ENCODE measurements at regions not wholly inside any gene's neighbourhood (a gene's known extent, or its start where the extent isn't known, plus 50 kb on each side); places are given as distances from the start of the nearest gene placed in this dataset.

DNA sequence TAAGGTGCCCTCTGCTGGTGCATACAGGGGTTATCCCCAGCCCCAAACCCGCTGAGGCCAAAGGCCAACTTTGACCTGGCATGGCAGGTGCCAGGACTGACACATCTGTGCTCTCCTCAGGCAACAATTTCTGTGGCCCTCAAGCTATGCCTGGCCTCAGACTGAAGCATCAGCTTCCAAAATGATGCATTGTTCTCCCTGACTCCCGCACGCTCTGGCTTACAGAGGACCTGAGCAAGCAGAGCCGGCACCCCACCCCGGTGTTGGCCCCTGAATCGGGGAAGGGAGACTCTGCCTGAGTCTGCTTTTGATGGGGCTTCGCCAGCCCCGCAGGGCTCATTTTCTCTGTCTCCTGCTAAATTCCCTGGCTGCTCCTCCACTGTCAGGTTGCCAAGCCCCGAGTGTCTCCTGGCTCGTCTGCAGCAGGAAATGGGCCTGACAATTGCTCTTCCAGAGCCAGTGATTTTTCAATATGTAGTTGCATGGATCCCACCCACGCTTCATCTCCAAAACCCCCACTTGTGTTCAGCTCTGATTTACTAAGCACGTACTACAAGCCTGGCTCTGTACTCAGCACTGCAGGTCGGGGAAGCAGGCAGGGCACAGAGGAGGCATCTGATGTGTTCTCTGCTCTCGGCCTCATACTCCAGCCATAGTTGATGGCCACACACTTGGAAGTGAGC lies 126.1 kb downstream of the SLC38A6 start:
- no peaks in the 10 kb centered on the region for H3K4me1 ChIP-seq
- no peak overlapping the region for H3K4me2 ChIP-seq (ENCODE audit: low read length)
- H3K36me3 ChIP-seq (ENCODE audit: control insufficient read depth, insufficient read depth, low read length) = no peaks in the 10 kb centered on the region
- H2AFZ ChIP-seq = no peak overlapping the region
- TF ChIP-seq, protein P1, sequence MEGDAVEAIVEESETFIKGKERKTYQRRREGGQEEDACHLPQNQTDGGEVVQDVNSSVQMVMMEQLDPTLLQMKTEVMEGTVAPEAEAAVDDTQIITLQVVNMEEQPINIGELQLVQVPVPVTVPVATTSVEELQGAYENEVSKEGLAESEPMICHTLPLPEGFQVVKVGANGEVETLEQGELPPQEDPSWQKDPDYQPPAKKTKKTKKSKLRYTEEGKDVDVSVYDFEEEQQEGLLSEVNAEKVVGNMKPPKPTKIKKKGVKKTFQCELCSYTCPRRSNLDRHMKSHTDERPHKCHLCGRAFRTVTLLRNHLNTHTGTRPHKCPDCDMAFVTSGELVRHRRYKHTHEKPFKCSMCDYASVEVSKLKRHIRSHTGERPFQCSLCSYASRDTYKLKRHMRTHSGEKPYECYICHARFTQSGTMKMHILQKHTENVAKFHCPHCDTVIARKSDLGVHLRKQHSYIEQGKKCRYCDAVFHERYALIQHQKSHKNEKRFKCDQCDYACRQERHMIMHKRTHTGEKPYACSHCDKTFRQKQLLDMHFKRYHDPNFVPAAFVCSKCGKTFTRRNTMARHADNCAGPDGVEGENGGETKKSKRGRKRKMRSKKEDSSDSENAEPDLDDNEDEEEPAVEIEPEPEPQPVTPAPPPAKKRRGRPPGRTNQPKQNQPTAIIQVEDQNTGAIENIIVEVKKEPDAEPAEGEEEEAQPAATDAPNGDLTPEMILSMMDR (IDR thresholded peaks at IDR 0.05) = no peak
- H3K4me3 ChIP-seq (ENCODE audit: low read depth, low read length) = no peak overlapping the region
- H3K27ac ChIP-seq = no peak overlapping the region
- H3K27me3 ChIP-seq (ENCODE audit: control insufficient read depth, insufficient read depth, low read length) = no peaks in the 10 kb centered on the region
- H3K79me2 ChIP-seq = no peaks in the 10 kb centered on the region
- no peaks in the 10 kb centered on the region for H3K9me3 ChIP-seq (ENCODE audit: control insufficient read depth, low read length)
- no peak overlapping the region for H3K9ac ChIP-seq

DNA sequence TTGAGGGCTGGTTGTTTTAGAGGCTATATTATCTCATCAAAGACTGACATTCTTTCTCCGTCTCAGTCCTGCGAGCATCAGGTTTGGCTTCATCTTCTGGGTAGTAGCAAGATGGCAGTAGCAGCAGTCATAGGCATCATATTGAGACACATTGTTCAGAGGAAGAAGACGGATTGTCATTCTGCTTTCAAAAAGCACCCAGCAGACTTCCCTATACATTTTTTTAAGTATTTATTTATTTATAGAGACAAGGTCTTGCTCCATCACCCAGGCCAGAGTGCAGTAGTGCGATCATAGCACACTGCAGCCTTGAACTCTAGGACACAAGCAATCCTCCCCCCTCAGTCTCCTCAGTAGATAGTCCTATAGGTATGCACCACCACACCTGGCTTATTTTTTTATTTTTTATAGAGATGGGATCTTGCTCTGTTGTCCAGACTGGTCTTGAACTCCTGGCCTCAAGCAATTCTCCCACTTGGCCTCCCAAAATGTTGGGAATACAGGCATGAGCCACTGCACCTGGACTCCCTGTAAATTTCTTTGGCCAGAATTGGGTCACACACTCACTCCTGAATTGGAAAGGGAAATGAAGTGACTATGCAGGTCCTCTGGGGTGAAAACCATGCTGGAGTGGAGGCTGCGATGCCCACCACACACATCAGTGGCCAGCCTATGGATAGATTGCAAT lies 125.4 kb downstream of the SLC38A6 start:
- Histone ChIP-seq H3K79me2 (no peaks in the 10 kb centered on the region), H3K9ac (no peak overlapping the region), H3K27me3 (ENCODE audit: control insufficient read depth, insufficient read depth, low read length) (no peaks in the 10 kb centered on the region), H3K4me3 (ENCODE audit: low read depth, low read length) (no peak overlapping the region), H3K27ac (no peak overlapping the region), H3K4me1 (peaks cover 3% of the 10 kb centered on the region), H2AFZ (no peak overlapping the region), H3K9me3 (ENCODE audit: control insufficient read depth, low read length) (no peaks in the 10 kb centered on the region), H3K36me3 (ENCODE audit: control insufficient read depth, insufficient read depth, low read length) (no peaks in the 10 kb centered on the region), H3K4me2 (ENCODE audit: low read length) (no peak overlapping the region)
- TF ChIP-seq, protein P1 (IDR thresholded peaks at IDR 0.05) = no peak

DNA sequence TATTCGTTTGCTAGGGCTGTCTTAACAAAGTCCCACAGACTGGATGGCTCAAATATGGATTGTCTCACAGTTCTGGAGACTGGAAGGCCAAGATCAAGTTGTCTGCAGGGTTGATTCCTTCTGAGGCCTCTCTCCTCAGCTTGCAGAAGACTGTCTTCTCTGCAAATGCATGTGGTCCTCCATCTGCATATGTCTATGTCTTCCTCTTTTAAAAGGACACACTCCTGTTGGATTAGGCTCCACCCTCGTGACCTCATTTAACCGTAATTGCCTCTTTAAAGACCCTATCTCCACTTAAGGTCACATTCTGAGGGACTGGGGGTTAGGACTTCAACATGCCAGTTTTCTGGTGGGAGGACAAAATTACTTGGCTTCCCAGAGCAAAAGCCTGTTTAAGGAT lies 123.3 kb downstream of the SLC38A6 start:
- Histone ChIP-seq H3K9me3 (ENCODE audit: control insufficient read depth, low read length) (no peaks in the 10 kb centered on the region), H3K27ac (no peak overlapping the region), H2AFZ (no peak overlapping the region), H3K4me1 (peaks cover 3% of the 10 kb centered on the region), H3K4me2 (ENCODE audit: low read length) (no peak overlapping the region), H3K9ac (no peak overlapping the region), H3K4me3 (ENCODE audit: low read depth, low read length) (no peak overlapping the region), H3K79me2 (no peaks in the 10 kb centered on the region), H3K36me3 (ENCODE audit: control insufficient read depth, insufficient read depth, low read length) (no peaks in the 10 kb centered on the region), H3K27me3 (ENCODE audit: control insufficient read depth, insufficient read depth, low read length) (no peaks in the 10 kb centered on the region)
- TF ChIP-seq, protein P1 (IDR thresholded peaks at IDR 0.05) = no peak

DNA sequence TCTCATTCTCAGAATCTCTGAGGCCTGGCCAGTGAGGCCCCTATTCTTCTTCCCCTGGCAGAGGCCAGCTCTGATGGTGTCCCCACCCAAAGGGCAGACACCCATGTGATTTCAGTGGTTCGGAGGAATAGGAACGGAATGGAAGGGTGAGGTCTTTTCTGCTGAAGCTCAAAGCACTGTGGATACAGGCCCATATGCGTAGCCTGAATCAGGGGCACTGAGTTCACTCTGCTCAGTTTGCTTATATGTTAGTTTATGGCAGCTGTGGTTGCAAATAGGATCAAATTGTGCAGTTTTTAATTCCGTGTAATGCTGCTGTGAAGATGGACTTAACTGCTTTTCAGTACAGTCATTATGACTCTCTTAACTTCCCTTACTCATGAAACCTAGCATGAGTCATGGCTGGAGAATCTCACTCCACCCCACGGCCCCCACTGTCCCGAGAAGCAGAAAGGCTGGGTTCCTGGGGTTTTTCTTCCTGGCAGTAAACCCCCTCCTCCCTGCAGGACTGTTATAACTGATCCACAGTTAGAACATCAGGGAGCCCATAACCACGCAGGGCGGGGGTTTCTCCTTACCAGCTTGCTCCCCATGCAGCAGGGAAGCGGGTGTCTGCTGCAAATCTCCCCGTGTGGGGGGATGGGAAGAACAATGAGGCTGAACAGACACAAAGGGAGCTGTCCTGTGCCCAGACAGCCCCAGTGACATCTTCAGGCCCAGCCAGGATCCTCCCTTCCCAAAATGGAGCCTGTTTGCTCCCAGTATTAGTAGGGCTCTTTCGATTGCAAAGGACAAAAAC lies 122.7 kb downstream of the SLC38A6 start:
- no peaks in the 10 kb centered on the region for H3K79me2 ChIP-seq
- no peak overlapping the region for H2AFZ ChIP-seq
- peaks cover 3% of the 10 kb centered on the region for H3K4me1 ChIP-seq
- H3K36me3 ChIP-seq (ENCODE audit: control insufficient read depth, insufficient read depth, low read length) = no peaks in the 10 kb centered on the region
- TF ChIP-seq, protein P1 (IDR thresholded peaks at IDR 0.05) = no peak
- no peak overlapping the region for H3K4me2 ChIP-seq (ENCODE audit: low read length)
- no peak overlapping the region for H3K4me3 ChIP-seq (ENCODE audit: low read depth, low read length)
- H3K27ac ChIP-seq = no peak overlapping the region
- no peak overlapping the region for H3K9ac ChIP-seq
- H3K9me3 ChIP-seq (ENCODE audit: control insufficient read depth, low read length) = no peaks in the 10 kb centered on the region
- no peaks in the 10 kb centered on the region for H3K27me3 ChIP-seq (ENCODE audit: control insufficient read depth, insufficient read depth, low read length)
